ENCODE measurements at regions not wholly inside any gene's neighbourhood (a gene's known extent, or its start where the extent isn't known, plus 50 kb on each side); places are given as distances from the start of the nearest gene placed in this dataset.

DNA sequence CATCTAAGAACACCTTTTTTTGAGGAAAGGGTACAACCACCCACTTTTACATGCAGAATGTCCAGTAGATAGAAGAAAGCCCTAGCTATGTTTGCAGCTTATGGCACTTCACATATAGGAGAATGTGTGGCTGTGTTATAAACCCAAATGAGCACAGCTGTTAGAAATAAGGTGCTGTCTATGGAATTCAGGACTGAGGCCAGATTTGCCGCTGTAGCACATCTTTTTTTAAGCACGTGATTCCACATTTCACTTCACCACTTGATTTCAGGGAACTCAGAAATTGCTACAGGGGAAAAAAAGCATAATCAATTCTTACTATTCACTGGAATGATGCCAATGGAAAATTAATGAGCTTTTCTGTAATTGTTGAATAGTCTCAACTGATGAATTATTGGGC, 147.2 kb upstream of the ADAMTS5 start:
- DNase-seq, result no peak

DNA sequence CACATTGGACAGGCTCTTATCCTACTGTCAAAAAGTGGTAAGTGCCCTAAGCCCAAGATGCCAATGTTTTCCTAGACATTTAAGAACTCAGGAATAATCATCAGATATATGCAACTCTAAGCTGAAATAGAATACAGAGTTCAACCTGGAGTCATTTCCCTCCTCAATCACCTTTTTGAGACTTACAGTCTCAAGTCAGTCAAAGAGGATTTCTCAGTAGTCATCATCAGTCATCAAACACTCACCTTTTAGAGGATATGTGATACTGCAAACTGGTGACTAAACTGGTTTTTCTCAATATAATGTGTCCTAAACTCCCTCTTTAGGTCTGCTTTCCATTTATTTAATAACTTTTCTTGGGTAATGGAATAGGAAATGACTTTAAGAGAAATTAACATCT, 145.3 kb upstream of the ADAMTS5 start:
- DNase-seq, result no peak

DNA sequence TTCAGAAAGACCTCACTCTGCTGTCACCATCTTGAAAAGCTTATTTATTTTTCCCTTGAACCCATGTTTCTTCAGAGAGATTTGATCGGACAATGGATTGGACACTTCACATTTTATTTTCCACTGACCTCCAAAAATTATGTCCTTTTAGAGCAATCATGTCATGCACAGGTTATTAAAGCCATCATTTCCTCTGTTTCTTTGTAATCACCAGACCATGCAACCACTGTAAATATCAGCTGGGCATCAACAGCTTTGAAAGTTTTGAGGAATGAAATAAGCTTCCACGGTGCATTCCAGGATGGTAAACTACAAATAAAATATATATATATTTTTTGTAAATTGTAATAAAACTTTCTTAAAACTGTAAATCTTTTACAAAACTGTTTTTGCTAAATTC, 144.1 kb upstream of the ADAMTS5 start:
- DNase-seq, result no peak

DNA sequence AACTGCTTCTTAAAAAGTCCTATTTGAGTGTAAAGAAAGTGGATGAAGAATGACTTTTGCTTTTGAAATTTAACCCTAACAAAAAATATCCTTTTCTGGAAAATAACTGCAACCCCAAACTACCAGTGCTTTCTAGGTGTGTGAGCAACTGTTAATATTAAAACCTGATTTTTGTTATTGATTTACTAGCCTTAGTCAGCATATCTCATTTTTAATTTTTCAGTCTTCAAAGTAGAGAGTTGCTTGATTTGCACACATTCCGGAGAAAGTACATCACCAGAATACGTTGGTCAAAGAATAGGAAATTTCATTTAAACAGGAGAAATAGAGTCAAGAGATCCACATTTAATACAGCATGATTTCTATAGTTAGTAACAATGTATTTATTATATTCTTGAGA, 141.8 kb upstream of the ADAMTS5 start:
- DNase-seq, result no peak

DNA sequence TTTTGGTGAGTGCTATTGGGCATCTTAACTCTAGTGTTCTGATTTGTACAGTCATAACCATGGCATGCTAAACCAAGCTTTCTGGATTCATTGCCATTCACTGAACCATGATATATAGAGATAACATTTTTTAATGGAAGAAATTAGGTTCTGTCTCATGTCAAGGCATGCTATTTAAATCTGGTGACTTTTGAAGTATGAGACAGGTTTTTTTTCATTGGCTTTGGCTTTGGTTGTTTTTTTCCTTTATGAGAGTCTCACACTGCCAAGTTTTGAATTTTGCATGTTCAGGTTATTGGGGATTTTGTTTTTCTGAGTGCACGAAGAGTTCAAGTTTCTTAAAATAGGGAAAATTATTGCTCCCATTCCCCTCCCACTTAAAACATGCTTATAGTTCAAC, 141.3 kb upstream of the ADAMTS5 start:
- no peak for DNase-seq

DNA sequence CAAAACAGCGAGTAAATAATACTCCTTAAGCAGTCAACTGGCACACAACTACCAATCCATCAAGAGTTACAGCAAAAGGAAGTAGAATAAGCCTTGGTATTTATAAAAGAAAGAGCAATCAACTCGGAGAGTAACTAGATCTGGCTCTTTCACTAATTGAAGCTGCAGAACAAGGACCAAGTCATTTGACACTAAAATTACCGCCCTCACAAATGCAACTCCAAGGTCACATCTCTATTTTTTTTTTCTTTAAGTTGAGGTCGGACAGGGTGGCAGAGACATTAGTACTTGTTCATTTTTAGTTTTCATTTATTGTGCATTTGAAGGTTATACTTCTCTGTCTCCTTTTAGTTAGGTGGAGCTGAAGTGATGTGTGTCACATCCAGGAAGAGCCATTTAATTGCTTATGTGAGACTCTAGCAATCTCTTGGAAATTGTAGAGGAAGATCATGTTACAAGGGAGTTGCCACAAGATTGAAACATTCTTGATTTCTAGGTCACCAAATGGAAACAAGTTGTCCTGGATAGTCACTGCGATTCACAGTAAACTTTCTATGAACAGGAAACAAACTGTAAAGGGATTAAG, 138.1 kb upstream of the ADAMTS5 start:
- no peak for DNase-seq

DNA sequence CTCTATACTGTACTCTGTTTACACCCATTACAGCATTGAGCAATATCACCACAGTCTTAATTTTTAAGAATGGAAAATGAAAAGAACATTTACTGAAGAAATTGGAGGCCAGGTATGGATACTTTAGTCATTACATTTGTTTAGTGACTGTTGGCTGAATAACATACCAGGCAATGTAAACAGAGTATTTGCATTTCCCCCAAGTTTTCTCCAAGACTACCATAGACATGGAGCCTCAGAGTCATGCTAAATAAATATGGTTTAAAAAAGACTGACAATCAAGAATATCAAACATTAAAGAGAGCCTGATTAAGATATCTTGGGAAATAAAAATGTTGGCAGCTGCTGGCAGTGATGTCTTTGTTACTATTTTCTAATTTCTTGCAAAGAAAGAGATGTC, 136.9 kb upstream of the ADAMTS5 start:
- no peak for DNase-seq

DNA sequence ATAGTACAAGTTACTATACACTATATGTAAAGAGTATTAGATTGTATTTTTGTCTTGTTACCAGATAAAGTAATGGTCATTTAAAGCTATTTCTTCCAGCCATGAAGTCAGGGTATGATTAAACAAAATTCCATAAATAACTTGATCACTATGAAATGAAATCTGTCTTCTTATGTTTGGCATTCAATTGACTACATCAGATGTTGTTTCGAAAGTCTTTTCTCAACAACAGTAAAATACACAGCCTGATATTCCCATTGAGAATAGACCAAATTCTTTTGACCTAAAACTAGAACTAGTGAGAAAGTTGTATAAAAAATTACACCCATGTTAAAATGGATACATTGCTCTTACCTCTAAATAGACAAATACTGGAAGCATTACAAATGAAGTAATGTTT, 134.6 kb upstream of the ADAMTS5 start:
- DNase-seq, result no peak

DNA sequence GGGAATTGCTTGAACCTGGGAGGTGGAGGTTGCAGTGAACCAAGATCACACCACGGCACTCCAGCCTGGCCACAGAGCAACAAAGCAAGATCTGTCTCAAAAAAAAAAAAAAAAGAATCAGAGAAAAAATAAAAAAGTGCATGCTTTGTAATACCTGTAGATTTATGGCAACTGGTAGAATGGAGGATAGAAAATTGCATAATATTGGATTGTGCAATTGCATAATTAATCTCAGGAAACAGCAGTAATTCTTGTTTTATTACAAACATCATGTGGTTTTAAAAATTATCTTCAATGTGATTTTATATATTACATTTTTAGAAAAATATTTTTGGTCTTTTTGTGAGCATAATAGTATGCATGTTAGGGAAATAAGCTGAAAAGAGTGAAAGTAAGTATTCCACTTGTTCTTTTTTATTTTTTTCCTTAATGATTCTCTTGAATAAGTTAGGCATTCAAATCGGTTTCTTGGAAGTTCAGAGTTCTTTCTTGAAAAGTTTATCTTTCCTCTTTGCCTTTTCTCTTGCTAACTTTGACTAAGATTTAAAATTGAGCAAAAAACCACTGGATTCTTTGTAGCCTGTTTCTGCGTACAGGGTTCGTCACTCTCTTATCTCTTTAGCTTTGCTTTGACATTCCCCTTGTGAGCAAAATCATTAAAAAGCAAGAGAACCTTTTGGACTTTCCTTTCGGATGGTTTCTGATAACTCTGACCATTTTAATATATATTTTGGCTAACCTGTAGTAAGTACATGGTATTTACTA, 127.5 kb upstream of the ADAMTS5 start:
- DNase-seq, result no peak

DNA sequence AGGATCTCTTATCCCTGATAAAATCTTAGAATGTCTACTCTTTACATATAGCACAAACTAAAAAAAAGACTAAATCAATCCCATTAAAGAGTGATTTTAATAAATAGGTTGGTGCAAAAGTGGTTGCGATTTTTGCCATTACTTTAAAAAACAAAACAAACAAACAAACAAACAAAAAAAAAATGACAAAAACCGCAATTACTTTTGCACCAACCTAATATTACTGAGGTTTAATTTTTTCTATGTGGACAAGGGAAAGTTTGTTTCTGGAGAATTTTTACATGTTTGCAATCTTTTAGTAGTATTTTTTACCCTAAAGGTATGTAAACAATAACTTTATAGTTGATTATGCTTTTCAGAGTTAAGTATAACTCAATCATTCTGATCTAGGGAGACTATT, 119.7 kb upstream of the ADAMTS5 start:
- no peak for DNase-seq

DNA sequence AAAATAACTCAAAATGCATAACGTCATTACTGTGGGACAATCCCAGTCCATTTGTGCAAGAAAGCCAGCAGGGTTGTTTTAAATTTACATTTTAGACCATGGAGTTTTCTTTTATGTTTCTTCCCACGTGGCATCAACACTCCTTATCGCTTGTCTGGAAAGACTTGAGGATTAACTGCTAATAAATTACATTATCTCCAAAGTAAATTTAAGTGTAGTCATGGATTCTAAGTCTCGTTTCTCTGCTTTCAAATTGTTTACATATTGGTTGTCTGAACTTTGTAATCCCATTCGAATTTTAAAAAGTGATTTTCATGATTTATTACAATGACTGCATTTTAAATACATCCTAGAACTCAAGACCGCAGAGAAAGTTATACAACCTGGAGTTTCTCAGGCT, 119.3 kb upstream of the ADAMTS5 start:
- DNase-seq, result no peak

DNA sequence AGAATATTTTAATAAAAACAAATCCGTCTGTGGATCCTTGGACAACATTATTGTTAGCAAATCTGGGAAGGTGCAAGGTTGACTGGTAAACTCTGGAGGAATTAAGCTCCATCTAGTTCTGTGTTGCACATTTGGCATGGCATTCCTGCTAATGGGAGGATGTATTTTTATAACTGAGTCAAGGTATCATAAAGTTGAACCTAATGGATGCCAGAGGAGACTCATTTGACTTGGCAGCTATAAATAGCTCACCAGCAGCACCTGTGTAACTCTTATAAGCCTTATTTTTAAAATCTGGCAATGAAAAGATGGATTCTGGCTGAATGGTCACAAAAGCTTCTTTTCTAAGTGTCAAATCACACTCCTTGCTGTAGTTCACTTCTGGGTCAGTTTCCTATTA, 118.5 kb upstream of the ADAMTS5 start:
- DNase-seq, result no peak

DNA sequence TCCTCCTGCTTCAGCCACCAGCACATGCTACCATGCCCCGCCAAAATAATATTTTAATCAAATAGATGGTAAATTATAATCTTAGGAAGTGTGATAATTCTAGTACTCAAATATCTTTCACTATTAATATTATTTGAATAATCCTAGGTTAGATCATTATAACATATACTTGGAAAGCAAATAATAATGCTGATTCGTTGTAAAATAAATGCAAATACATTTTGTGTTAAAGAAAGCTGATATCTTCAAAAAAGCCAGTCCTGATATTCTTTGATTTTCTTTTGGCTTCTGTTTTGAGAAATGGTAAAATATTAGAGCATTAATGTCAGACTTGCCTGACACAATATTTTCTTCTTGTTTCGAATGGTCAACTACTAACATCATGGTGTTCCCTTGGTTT, 116.3 kb upstream of the ADAMTS5 start:
- no peak for DNase-seq

DNA sequence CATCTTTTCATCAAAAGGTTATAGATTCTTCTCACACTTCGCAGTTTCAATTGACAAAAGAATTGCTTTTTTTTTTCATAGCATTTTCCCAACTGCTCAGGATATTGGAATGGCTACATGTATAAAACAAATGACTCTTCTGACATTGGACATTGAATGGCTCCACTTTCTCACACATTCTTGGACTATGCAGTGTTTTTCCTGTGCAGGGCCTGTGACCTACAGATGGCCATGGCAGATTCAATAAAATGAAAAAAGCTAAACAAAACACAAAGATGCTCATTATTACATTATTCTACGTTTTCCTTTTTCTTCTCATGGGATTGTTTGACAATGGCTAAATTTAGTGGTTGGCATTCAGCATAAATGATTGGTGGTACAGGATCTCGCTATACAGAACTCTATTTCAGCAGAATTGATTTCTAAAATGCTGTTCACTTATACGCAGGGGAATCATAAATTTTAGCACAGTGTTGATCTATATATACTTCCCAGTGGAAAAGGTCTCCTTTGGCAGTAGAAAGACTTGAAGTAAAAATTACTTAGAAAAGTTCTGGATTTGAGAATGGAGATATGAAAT, 115.6 kb upstream of the ADAMTS5 start:
- DNase-seq, result no peak

DNA sequence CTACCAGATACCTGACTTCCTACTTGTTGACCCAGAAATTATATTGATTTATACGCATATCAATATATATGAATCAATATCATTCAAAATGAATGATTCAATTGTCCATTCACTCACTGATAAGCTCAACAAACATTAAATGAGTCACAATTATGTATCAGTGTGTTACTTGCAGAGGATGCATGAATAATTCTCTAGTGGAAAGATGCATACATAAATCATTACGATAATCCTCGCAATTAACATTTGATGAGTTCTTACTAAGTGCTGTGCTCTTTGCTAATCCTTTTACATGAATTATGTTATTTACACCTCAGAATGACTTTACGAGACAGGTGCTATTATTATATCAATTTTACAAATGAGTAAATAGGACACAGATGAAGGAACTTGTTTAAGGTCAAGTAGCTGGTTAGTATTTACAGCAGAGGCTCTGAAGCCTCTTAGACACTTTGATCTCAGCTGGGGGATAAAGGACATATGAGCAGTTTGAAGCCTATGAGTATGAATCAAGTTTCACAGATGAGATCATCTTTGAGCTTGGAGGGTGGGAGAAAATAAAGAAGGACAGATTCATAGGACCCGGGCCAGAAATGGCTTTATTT, 112.8 kb upstream of the ADAMTS5 start:
- DNase-seq, result no peak

DNA sequence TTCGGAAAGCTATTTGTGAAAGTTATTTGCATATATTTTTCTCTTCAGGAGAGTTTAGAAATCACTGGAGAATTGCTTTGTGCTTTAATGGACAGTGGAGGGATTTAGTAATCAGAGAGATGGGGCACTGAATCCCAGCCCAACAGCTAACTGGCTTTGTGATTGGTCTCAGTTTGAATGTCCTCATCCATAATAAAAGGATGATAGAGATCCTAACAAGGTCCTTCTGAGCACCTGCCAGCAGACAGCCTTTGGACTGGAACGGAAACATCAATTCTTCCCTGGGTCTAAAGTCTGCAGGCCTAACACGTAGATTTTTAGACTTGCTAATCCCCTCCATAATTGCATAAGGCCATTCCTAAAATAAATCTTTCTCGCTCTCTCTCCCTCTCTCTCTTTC, 112.0 kb upstream of the ADAMTS5 start:
- DNase-seq, result no peak

DNA sequence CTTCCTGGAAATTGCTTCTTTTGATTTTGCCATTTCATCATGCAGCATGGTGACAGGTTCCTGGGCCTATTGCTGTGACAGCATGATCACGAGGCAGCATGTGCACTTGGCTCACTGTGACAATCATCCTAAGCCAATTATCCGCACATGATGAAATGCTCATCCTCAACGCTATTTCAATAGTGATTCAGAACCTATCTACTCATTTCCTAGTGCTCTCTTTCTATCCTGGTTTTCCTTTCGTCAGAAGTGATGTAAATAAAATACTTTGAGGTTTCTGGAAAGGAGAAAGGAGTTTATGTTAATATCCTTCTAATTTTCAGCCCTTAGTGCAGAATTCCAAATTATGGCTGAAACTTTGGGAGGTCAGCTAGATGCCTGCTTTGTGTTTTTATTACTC, 110.6 kb upstream of the ADAMTS5 start:
- DNase-seq, result no peak

DNA sequence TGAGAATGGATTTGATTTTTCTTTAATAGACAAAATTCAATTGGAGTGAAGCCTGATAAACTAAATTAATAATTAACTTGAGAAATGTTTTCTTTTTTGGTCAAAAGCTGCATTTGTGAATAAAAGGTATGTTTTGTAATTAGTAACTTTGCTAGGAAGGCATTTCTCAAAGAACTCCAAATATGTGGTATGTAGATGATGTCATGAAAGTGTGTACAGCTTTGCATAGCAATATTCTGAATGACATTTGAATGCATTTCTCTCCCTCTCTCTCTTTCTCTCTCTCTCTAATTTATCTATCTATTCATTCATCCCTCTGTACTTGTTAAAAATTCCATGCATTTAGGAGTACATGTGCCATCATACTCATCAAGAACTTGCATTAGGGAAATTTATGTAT, 109.1 kb upstream of the ADAMTS5 start:
- no peak for DNase-seq

DNA sequence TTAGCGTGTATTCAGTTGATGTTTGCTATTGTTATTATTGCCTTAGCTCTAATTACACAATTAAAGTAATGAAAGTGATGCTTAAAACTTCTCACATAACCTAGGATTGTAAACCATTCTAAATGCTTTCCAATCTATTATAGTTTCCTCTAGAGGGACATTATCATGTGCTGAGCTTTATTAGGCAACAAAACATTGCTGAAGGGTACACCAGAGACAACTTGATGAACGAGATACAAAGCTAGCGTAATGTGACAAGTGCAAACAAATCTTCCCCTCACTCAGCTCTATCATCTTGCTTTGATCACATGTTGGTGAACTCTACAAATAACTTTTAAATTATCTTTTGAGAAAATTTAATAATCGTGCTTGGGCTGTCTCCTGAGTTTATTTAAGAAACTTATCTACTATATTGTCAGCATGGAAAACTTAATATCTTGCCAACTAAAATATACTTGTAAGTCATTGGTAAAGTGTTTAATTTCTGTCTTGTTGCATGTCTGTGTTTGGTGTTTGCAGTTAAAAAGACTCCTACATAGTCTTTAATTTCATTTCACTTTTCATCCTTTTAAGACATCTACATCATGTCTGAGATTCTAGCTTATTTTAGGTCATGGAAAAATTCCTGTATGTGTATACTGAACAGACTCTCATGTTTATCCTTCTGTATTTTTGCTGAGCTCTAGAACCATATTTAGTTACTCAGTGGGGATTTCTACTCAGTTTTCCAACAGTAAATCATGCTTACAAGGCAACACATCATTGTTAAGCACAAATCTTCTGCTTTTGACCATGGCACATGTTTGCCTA, 104.2 kb upstream of the ADAMTS5 start:
- DNase-seq, result no peak

DNA sequence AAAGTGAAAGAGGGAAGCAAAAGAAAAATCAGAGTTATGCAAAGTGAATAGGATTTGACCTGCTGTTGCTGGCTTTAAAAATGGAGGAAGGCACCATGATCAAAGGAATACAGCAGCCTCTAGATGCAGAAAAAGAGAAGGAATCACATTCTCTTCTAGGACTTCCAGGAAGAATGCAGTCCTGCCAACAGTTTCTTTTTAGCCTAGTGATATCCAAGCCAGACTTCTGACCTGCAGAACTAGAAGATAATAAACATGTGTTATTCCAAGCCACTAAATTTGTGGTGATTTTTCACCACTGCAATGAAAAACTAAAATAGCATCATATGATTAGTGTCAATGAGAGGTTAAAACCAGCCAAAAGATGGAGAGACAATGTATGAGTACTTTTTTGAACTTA, 101.9 kb upstream of the ADAMTS5 start:
- no peak for DNase-seq

DNA sequence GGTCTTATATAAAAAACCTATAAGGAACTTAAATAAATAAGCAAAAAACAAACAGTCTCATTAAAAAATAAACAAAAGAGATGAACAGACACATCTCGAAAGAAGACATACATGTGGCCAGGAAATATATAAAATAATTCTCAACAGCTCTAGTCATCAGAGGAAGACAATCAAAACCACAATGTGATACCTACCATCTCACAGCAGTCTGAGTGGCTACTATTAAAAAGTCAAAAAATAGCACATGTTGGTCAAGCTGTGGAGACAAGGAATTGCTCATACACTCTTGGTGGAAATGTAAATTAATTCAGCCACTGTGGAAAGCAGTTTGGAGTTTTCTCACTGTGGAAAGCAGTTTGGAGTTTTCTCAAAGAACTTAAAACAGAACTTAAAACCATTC, 100.3 kb upstream of the ADAMTS5 start:
- DNase-seq, result no peak

DNA sequence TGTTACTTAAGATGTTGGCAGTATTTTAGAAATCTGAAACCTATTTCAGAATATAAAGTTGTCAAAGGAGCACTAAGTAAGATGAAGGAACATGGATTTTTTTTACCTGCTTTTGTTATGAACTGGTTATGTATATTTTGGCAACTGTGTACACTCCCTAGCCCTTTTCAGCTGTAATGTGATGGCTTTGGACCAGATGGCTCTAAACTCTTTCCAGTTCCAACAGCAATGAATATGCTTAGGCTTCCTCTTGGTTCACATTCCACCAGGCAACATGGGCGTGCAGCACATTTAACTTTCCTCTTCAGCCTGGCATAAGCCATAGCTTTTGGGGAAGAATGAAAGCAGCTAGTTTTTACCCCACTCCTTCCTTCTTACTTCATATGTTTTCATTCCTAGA, 95.6 kb upstream of the ADAMTS5 start:
- DNase-seq, result no peak

DNA sequence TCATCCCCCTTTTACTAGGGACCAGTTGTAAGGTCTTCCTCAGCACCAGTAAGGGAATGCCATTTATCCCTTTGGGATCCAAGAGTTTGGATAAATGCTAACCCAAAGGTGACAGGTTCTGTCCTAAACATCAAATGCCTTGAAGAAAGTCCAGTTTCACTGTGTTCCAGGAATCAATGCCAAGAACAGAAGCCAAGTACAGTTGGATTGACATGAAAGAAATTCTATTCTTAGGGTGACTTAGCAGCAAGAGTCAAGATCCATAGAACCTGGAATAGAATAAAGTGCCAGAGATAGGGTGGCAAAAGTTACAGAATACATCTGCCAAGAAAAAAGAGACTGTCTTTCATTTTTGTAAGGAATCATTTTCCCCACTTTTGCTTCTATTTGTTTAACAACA, 94.9 kb upstream of the ADAMTS5 start:
- DNase-seq, result no peak

DNA sequence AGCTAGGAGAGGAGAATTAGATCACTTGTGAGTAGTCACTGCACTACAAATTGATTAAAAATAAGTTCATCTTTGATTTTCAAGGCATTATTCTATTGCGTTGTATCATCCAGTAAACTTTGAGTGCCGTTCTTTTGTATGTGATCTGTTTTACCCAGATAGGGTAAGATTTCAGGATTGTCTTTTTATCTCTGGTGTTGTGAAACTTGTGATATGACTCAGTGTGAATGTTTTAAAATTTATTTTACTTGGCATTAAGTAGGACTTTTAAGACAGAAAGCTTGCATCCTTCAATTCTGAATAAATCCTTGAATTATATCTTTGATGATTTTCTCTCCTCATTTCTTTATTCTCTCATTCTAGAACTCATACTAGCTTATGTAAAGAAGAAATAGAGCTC, 93.3 kb upstream of the ADAMTS5 start:
- no peak for DNase-seq
